Nucleus accumbens (tissue), 56 donors: ENCODE measurements at regions not wholly inside any gene's neighbourhood (a gene's known extent, or its start where the extent isn't known, plus 50 kb on each side); places are given as distances from the start of the nearest gene placed in this dataset.

Source experiments
- DNase-seq, 56 donors: peaks; one replicate each; lab custom pipeline; 2025; lab: John Stamatoyannopoulos, UW

GRCh38 chr2:41854227-41854626 is 193.6 kb upstream of the PKDCC start:
- DNase-seq: peak in 9 of 56 donors; percentile 3 to 49 (median 14)

DNA sequence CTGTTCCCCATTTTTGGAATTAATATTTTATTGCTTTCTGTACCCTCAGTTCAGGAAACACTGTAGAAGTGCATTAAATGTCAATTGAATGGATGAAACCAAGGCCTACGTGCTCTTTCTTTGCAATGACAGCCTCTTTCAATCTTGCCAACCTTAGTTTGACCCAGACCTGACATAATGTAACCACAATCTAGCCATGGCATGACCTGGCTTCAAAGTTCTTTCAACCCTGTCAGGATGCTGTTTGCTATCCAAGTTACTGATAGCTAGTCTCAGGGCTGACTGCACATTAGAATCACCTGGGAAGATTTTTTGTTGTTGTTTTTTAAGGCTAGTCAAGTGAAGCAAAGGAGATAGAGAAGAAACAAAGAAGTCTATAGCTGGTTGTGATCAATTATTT is 190.9 kb upstream of the PKDCC start:
- DNase-seq: no peak

DNA sequence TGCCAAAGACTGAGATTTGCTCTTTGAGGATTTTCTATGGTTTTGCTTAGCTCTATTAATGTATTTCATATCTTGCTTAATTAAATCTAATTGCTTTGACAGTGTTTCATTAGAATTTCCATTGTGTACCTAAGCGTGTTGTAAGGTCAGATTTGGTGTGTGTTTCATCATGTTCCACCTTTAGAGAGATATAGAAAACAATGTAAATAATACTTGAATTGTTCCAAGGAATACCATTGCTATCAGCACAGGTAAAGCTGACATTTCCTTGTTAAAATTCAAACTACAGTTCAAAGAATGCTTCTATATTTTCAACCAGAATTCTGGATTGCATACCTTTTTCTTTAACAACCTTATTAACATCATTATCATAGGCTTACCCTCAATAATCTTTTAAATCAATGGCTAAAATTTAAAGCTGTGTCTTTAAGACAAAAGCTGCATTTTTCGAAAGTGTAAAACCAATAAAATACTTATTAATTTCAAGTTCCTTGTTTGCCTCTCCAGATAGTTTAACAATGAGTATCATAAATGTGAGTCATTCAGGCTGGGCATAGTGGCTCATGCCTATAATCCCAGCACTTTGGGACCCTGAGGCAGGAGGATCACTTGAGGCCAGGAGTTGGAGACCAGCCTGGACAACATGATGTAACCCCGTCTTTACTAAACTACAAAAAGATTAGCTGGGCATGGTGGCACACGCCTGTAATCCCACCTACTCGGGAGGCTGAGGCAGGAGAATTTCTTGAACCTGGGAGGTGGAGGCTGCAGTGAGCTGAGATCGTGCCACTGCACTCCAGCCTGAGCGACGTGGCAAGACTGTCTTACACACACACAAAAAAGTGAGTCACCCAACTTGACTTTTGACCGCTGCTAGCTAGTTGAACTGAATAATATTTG is 188.0 kb upstream of the PKDCC start:
- DNase-seq: no peak

GRCh38 chr2:41863062-41863461 is 184.8 kb upstream of the PKDCC start:
- DNase-seq: no peak

DNA sequence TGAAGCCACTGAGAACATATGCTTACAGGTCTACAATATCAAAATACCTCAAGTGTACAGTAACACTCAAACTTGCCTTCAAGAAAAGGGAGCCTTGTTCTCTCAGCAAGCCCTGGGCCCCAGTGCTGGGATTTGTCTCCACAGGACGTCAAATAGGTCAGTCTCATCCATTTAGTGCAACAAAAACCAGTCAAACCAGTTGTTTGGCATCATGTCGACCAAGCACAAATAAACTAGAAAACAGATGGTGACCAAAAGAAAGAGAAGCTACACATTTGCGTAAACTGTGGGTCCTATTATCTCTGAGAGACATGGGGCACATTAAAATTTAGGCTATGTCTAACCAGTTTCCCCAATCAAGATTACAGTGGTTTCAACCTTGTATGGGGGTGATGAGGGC is 182.6 kb upstream of the PKDCC start:
- no peak for DNase-seq

DNA sequence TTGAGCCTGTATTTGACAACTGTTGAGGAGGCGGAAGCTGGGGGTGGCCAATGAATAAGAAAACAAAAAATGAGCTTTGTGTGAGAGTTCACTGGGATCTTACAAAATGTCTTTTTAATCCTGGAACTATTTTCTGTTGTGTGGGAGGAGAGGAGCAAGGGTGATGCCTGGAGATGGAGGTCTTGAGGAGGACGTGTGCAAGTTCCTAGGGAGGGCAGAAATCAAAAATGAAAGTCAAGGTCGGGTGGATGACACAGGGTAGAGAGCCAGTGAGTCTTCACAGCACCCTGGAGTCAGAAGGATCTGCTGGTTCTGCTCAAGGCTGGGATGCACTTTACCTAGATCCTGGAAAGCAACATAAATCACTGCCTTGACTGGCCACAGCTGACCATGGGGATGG is 180.3 kb upstream of the PKDCC start:
- no peak for DNase-seq

DNA sequence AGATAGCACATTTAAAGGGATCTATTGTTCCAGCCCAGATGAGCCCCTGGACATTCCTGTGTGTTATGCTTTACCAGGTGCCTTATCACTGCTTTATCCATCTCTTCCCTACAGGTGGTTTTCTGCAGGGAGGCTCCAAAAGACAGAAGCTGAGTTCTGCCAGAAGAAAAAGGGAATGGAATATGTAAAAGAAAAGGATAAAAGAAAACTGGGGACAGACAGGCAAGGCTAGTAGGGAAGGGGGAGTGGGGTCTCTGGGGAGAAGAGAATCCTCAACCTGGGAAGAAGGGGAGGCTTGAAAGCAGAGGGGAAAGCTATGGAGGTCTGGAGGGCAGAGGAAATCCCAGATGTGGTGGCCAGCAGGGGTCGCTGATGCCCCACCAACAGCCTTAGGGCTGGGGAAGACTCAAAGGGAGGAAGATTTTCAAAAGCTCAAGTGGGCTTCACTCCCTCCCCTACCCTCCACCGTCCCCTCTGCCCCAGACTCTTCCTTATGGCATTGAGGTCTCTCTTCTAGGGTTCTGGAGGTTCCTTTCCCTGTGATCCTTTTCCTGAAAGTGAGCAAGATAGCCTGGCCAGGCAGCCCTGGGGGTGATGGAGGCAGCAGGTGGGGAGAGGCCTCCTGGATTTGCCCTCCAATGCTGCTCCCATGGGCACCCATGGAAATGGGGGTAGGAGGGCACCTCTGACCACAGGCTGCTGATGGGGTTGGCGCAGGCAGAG is 178.1 kb upstream of the PKDCC start:
- peak in 51 of 56 donors; percentile 8 to 85 (median 50) for DNase-seq

DNA sequence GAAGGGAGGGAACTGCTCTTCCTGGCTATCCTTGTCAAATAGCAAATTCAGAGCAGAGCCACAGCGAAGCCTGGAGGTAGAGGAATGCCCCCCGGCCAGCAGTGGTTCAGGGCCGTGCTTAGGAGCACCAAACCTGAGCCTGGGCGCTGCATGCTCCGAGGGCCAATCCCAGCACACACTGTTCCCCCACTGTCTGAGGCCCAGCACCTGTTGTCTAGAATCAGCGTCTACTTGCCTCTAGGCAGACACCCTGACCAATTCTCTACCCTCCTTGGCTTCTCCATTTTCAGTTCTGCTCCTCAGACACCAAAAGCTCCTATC is 177.6 kb upstream of the PKDCC start:
- no peak for DNase-seq

DNA sequence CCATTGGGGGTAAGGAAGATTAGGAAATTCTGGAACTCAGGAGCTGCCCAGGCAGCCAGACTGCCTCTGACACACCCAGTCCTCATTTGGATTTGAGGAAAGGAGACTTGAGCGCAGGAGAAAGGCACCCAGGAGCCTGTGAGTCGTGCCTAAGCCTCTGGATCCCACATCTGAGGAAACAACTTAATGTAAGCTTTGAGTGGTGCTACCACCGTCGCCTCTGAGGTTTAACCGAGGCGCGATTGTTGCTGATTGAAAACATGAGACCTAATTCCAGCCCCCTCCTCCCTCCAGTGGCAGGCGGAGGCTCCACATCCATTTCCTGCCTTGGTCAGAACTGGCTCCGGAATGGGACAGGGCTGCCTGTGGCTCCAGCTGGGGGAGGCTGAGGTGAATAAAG is 176.7 kb upstream of the PKDCC start:
- DNase-seq: no peak

GRCh38 chr2:41872646-41873045 is 175.2 kb upstream of the PKDCC start:
- DNase-seq: no peak

- no peak for DNase-seq
These were observed 174.5 kb upstream of the PKDCC start for GRCh38 chr2:41873102-41874031.

DNA sequence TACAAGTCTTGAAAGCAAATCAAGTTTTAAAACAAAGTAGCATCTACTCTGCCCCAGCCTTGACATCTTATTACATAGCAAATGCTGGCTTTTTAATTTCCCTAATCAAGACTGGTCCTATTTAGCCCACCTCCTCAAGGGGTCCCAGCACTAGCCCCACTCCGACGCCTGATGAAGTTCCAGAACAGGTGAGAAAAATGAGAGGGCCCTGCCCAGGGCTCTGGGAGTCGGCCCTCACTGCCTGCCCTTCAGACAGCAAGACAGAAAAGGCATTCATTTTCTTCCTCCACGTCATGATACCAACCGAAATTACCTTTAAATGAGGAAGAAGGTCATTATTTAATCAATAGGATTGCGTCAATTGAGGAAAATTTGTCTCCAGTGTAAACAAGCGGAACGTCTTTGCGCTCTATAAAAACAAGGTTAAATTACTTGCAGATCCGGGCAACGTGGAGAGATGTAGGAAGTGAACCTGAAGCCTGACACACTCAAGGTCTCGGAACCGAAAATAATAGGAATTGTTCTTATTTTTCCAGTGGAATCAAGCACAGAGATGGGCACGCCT is 170.6 kb upstream of the PKDCC start:
- DNase-seq: no peak

- DNase-seq: peak in 1 of 56 donors; percentile 14
These were observed 169.8 kb upstream of the PKDCC start for GRCh38 chr2:41878056-41878455.

GRCh38 chr2:41878716-41879234 is 169.0 kb upstream of the PKDCC start:
- DNase-seq: peak in 4 of 56 donors; percentile 4 to 38 (median 22)

- DNase-seq: peak in 26 of 56 donors; percentile 5 to 57 (median 22)
These were observed 168.4 kb upstream of the PKDCC start for GRCh38 chr2:41879235-41879916.

DNA sequence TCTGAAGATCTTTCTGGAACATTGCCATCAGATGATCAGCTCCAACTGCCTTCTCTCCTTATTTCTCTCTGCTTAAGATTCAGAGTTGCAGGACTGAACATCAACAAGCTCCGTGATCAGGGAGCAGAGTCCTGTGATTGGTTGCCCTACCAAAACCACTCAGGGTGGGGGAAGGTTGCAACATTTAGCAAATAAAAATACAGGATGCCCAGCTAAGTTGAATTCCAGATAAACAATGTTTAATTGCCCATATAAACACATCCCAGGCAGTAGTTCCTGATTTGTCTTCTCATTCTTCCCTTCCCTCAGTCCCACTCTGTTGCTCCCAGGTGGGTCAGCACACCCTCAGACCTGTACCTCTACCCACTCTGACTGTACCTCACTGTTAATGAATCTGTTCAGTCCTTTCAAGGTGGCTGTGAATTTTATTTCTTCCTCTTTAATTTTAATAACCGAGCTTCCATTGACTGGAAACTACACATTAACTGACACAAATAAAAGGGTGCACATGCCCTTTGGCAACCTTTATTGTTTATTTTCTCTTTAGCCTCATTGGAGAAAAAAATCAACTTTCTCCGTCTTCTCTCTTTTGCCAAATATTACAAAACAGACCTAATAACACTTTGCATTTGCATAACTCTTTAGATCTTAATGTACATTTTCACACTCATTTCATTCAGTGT is 167.1 kb upstream of the PKDCC start:
- no peak for DNase-seq

- DNase-seq: no peak
These were observed 166.6 kb upstream of the PKDCC start for GRCh38 chr2:41881249-41881648.

GRCh38 chr2:41884718-41885117 is 163.1 kb upstream of the PKDCC start:
- DNase-seq: no peak

DNA sequence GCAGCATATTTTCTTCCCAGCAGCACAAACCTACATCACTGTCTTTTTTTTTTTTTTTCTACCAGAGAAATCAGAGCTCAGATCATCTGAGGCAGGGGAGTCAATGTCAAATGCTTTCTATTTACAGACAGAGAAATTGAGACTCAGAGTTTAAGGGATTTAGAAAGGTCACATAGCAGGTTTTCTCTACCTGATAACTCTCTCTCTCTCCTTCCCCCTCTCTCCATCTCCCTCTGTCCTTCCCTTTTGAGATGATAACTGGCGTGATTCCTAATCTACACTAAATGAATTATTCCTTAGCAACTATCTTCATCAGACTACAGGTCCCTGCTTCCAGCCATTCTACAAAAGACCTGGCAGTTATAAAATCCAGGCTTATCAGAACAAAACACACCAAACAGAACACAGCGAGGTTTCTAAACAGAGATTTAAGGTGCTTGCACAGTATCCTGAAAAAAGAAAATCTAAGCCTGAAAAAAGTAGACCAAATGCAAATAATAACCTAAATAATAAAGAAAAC is 161.6 kb upstream of the PKDCC start:
- DNase-seq: no peak
